ENCODE measurements at regions not wholly inside any gene's neighbourhood (a gene's known extent, or its start where the extent isn't known, plus 50 kb on each side); places are given as distances from the start of the nearest gene placed in this dataset.

DNA sequence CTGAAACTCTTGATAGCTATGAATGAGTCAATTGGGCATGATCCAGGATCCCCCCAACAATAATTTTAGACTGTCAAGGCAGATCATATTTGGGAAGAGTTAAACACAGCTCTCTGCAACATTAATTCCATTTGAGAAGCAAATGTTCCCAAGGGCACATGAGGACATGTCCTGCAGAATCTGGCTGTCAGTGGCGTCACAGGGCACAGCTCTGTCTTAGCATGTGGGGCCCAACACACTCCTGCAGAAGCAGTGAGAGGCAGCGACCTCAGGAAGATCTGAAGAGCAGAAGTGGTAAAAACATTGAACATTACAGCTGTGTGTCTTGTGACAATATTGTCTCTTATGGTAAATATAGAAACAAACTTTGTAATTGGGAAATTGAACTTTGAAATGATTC lies 197.1 kb upstream of the PBX1 start:
- no peak overlapping the region for H3K27ac ChIP-seq (ENCODE audit: low read depth, low read length)
- no peaks in the 10 kb centered on the region for H3K79me2 ChIP-seq (ENCODE audit: insufficient read depth, low read length)
- no peak overlapping the region for H3K4me2 ChIP-seq (ENCODE audit: insufficient read depth, low read length)
- DNase-seq (ENCODE audit: insufficient read length, low spot score, missing footprints), result no peak
- no peaks in the 10 kb centered on the region for H3K27me3 ChIP-seq (ENCODE audit: insufficient read depth, low read length)
- no peaks in the 10 kb centered on the region for H4K20me1 ChIP-seq (ENCODE audit: insufficient read depth, low read length)
- peaks cover 3% of the 10 kb centered on the region for H3K9me3 ChIP-seq (ENCODE audit: low read depth, low read length)
- no peak overlapping the region for H3K4me3 ChIP-seq (ENCODE audit: insufficient read depth, low read length)
- TF ChIP-seq CTCF (IDR thresholded peaks at IDR 0.05; ENCODE audit: extremely low read depth, low read depth, low read length), result no peak
- H3K4me1 ChIP-seq (ENCODE audit: insufficient read depth, low read length), result no peaks in the 10 kb centered on the region
- H2AFZ ChIP-seq (ENCODE audit: low read length), result no peak overlapping the region
- H3K36me3 ChIP-seq (ENCODE audit: insufficient read depth, low read length), result no peaks in the 10 kb centered on the region

- H3K4me1 ChIP-seq (ENCODE audit: insufficient read depth, low read length), result no peaks in the 10 kb centered on the region
- peaks cover 3% of the 10 kb centered on the region for H3K9me3 ChIP-seq (ENCODE audit: low read depth, low read length)
- no peak overlapping the region for H3K4me3 ChIP-seq (ENCODE audit: insufficient read depth, low read length)
- DNase-seq (ENCODE audit: insufficient read length, low spot score, missing footprints), result no peak
- no peaks in the 10 kb centered on the region for H3K27me3 ChIP-seq (ENCODE audit: insufficient read depth, low read length)
- H3K27ac ChIP-seq (ENCODE audit: low read depth, low read length), result no peak overlapping the region
- no peaks in the 10 kb centered on the region for H3K79me2 ChIP-seq (ENCODE audit: insufficient read depth, low read length)
- no peaks in the 10 kb centered on the region for H4K20me1 ChIP-seq (ENCODE audit: insufficient read depth, low read length)
- no peak overlapping the region for H2AFZ ChIP-seq (ENCODE audit: low read length)
- TF ChIP-seq CTCF (IDR thresholded peaks at IDR 0.05; ENCODE audit: extremely low read depth, low read depth, low read length), result no peak
- no peak overlapping the region for H3K4me2 ChIP-seq (ENCODE audit: insufficient read depth, low read length)
- no peaks in the 10 kb centered on the region for H3K36me3 ChIP-seq (ENCODE audit: insufficient read depth, low read length)
Observed at GRCh38 chr1:164363980-164364379, 195.0 kb upstream of the PBX1 start.

- H3K36me3 ChIP-seq (ENCODE audit: insufficient read depth, low read length), result no peaks in the 10 kb centered on the region
- H3K4me1 ChIP-seq (ENCODE audit: insufficient read depth, low read length), result no peaks in the 10 kb centered on the region
- H3K4me2 ChIP-seq (ENCODE audit: insufficient read depth, low read length), result no peak overlapping the region
- H3K4me3 ChIP-seq (ENCODE audit: insufficient read depth, low read length), result no peak overlapping the region
- H3K27ac ChIP-seq (ENCODE audit: low read depth, low read length), result no peak overlapping the region
- H3K27me3 ChIP-seq (ENCODE audit: insufficient read depth, low read length), result no peaks in the 10 kb centered on the region
- H2AFZ ChIP-seq (ENCODE audit: low read length), result no peak overlapping the region
- peaks cover 3% of the 10 kb centered on the region for H3K9me3 ChIP-seq (ENCODE audit: low read depth, low read length)
- H4K20me1 ChIP-seq (ENCODE audit: insufficient read depth, low read length), result no peaks in the 10 kb centered on the region
- no peak for TF ChIP-seq CTCF (IDR thresholded peaks at IDR 0.05; ENCODE audit: extremely low read depth, low read depth, low read length)
- DNase-seq (ENCODE audit: insufficient read length, low spot score, missing footprints), result no peak
- H3K79me2 ChIP-seq (ENCODE audit: insufficient read depth, low read length), result no peaks in the 10 kb centered on the region
Observed at GRCh38 chr1:164366014-164366413, 193.0 kb upstream of the PBX1 start.

DNA sequence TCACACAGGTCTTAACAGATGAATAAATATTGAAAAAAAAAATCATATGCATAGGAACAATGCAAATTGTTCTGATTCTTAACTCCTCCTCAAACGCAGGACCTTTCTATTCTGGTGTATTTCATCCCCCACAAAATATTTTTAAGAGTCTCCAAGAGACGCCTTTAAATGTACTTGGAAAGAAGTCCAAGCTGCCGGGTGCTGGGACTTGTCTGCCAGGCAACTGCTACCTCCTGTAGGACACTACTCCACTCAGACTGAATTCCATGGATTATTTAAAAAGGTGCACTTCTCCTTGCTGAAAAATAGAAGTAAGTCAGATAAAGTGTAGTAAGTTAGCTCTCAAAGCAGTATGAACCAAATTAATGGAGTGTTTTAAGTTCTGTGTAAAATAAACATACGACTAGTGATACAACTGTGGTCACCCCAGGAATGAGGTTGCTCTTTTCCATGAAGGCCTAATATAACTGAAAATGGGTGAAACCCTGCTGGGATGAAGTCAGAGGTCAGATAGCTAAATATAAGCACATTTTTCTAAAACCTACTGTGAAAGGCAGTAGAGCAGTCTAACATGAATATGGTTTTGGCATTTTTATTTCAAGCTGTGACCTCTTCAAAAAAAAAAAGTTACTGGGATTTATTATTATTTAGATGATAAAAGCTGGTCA lies 189.2 kb upstream of the PBX1 start:
- H3K4me2 ChIP-seq (ENCODE audit: insufficient read depth, low read length), result no peak overlapping the region
- no peak for DNase-seq (ENCODE audit: insufficient read length, low spot score, missing footprints)
- no peak overlapping the region for H3K4me3 ChIP-seq (ENCODE audit: insufficient read depth, low read length)
- H3K79me2 ChIP-seq (ENCODE audit: insufficient read depth, low read length), result no peaks in the 10 kb centered on the region
- TF ChIP-seq CTCF (IDR thresholded peaks at IDR 0.05; ENCODE audit: extremely low read depth, low read depth, low read length), result no peak
- H3K27me3 ChIP-seq (ENCODE audit: insufficient read depth, low read length), result no peaks in the 10 kb centered on the region
- H3K4me1 ChIP-seq (ENCODE audit: insufficient read depth, low read length), result no peaks in the 10 kb centered on the region
- H3K36me3 ChIP-seq (ENCODE audit: insufficient read depth, low read length), result no peaks in the 10 kb centered on the region
- no peaks in the 10 kb centered on the region for H4K20me1 ChIP-seq (ENCODE audit: insufficient read depth, low read length)
- H3K9me3 ChIP-seq (ENCODE audit: low read depth, low read length), result peaks cover 3% of the 10 kb centered on the region
- H3K27ac ChIP-seq (ENCODE audit: low read depth, low read length), result no peak overlapping the region
- H2AFZ ChIP-seq (ENCODE audit: low read length), result no peak overlapping the region
